ENCODE measurements at regions not wholly inside any gene's neighbourhood (a gene's known extent, or its start where the extent isn't known, plus 50 kb on each side); places are given as distances from the start of the nearest gene placed in this dataset.

DNA sequence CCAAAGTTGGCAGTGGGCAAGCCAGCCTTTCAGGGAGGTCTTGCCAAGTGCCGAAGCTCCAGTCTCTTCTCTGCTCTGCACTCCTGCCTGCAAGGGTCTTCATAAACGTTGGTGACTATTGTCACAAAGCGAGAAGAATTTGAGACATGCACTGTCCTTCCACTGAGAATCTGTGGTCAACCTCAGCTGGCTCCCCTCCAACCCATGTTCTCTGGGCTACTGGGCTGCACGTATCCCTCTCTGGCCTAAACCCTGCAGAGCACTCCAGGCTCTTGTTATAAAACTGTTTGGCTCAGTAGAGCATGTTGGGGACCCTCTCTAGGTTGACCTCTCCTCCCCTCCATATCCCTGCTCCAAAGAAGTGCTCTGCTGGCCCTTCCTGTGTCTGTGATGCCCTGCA lies 260.4 kb upstream of the NFE2L3 start:
- H2AFZ ChIP-seq (ENCODE audit: low read depth, low read length): no peak overlapping the region
- TF ChIP-seq, protein P1, sequence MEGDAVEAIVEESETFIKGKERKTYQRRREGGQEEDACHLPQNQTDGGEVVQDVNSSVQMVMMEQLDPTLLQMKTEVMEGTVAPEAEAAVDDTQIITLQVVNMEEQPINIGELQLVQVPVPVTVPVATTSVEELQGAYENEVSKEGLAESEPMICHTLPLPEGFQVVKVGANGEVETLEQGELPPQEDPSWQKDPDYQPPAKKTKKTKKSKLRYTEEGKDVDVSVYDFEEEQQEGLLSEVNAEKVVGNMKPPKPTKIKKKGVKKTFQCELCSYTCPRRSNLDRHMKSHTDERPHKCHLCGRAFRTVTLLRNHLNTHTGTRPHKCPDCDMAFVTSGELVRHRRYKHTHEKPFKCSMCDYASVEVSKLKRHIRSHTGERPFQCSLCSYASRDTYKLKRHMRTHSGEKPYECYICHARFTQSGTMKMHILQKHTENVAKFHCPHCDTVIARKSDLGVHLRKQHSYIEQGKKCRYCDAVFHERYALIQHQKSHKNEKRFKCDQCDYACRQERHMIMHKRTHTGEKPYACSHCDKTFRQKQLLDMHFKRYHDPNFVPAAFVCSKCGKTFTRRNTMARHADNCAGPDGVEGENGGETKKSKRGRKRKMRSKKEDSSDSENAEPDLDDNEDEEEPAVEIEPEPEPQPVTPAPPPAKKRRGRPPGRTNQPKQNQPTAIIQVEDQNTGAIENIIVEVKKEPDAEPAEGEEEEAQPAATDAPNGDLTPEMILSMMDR (IDR thresholded peaks at IDR 0.05; ENCODE audit: poor library complexity, severe bottlenecking): no peak
- TF ChIP-seq EP300 (conservative IDR thresholded peaks at IDR 0.05; ENCODE audit: poor library complexity, severe bottlenecking) (no peak), SMC3 (conservative IDR thresholded peaks at IDR 0.05; ENCODE audit: poor library complexity) (no peak), TAF1 (IDR thresholded peaks at IDR 0.05; ENCODE audit: low read depth) (no peak), EZH2 (IDR thresholded peaks at IDR 0.05; ENCODE audit: borderline replicate concordance, insufficient read depth, low read length, poor library complexity, severe bottlenecking) (no peak), RAD21 (conservative IDR thresholded peaks at IDR 0.05) (no peak), POLR2AphosphoS5 (IDR thresholded peaks at IDR 0.05) (no peak), MXI1 (conservative IDR thresholded peaks at IDR 0.05; ENCODE audit: poor library complexity, severe bottlenecking) (no peak)
- TF ChIP-seq, protein P2, sequence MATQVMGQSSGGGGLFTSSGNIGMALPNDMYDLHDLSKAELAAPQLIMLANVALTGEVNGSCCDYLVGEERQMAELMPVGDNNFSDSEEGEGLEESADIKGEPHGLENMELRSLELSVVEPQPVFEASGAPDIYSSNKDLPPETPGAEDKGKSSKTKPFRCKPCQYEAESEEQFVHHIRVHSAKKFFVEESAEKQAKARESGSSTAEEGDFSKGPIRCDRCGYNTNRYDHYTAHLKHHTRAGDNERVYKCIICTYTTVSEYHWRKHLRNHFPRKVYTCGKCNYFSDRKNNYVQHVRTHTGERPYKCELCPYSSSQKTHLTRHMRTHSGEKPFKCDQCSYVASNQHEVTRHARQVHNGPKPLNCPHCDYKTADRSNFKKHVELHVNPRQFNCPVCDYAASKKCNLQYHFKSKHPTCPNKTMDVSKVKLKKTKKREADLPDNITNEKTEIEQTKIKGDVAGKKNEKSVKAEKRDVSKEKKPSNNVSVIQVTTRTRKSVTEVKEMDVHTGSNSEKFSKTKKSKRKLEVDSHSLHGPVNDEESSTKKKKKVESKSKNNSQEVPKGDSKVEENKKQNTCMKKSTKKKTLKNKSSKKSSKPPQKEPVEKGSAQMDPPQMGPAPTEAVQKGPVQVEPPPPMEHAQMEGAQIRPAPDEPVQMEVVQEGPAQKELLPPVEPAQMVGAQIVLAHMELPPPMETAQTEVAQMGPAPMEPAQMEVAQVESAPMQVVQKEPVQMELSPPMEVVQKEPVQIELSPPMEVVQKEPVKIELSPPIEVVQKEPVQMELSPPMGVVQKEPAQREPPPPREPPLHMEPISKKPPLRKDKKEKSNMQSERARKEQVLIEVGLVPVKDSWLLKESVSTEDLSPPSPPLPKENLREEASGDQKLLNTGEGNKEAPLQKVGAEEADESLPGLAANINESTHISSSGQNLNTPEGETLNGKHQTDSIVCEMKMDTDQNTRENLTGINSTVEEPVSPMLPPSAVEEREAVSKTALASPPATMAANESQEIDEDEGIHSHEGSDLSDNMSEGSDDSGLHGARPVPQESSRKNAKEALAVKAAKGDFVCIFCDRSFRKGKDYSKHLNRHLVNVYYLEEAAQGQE (IDR thresholded peaks at IDR 0.05; ENCODE audit: borderline replicate concordance): no peak
- no peaks in the 10 kb centered on the region for H3K9me3 ChIP-seq (ENCODE audit: low read length)
- H3K9ac ChIP-seq (ENCODE audit: low read length): no peak overlapping the region
- peaks cover 13% of the 10 kb centered on the region for H3K27me3 ChIP-seq (ENCODE audit: insufficient read depth, low read depth, low read length)
- H3K27ac ChIP-seq (ENCODE audit: low read length): no peak overlapping the region
- H3K9me2 ChIP-seq (ENCODE audit: insufficient read depth, low read length): no peaks in the 10 kb centered on the region
- H3K36me3 ChIP-seq (ENCODE audit: insufficient read depth, low read length): no peaks in the 10 kb centered on the region
- H3K4me3 ChIP-seq (ENCODE audit: low read length): no peak overlapping the region
- no peaks in the 10 kb centered on the region for H3F3A ChIP-seq (ENCODE audit: insufficient read depth, low read length, poor library complexity, severe bottlenecking)
- no peak overlapping the region for H3K4me2 ChIP-seq (ENCODE audit: low read length)
- H3K79me2 ChIP-seq (replicated peaks; ENCODE audit: insufficient read depth, low read length): no peaks in the 10 kb centered on the region
- H4K20me1 ChIP-seq (ENCODE audit: insufficient read depth): no peaks in the 10 kb centered on the region

DNA sequence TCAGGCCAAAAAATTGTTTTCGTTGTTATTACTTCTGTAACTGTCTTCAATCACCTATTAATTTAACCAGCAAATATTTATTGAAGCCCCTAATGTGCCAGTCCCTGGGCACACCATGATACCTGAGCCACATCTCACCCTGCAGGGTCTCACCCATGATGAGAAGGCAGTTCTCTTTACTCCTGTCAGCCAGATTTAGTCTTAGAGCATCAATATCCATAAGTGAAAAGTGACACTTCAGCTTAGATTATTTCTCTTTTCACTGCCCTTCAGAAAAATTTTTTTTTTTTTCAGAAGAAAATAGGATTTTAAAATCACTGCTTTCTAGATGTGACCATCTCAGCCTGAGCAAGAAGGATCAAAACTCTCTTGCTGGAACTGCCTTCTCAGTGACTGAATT lies 258.6 kb upstream of the NFE2L3 start:
- Histone ChIP-seq H3K79me2 (replicated peaks; ENCODE audit: insufficient read depth, low read length) (no peaks in the 10 kb centered on the region), H2AFZ (ENCODE audit: low read depth, low read length) (peak overlapping the region; percentile 85), H3K27me3 (ENCODE audit: insufficient read depth, low read depth, low read length) (peaks cover 13% of the 10 kb centered on the region), H3K9me2 (ENCODE audit: insufficient read depth, low read length) (no peaks in the 10 kb centered on the region), H3K9ac (ENCODE audit: low read length) (no peak overlapping the region), H3K36me3 (ENCODE audit: insufficient read depth, low read length) (no peaks in the 10 kb centered on the region), H3K4me2 (ENCODE audit: low read length) (no peak overlapping the region), H3K4me3 (ENCODE audit: low read length) (no peak overlapping the region), H4K20me1 (ENCODE audit: insufficient read depth) (no peaks in the 10 kb centered on the region), H3K9me3 (ENCODE audit: low read length) (no peaks in the 10 kb centered on the region), H3F3A (ENCODE audit: insufficient read depth, low read length, poor library complexity, severe bottlenecking) (no peaks in the 10 kb centered on the region), H3K27ac (ENCODE audit: low read length) (no peak overlapping the region)
- TF ChIP-seq EP300 (conservative IDR thresholded peaks at IDR 0.05; ENCODE audit: poor library complexity, severe bottlenecking) (no peak), TAF1 (IDR thresholded peaks at IDR 0.05; ENCODE audit: low read depth) (no peak), EZH2 (IDR thresholded peaks at IDR 0.05; ENCODE audit: borderline replicate concordance, insufficient read depth, low read length, poor library complexity, severe bottlenecking) (no peak), MXI1 (conservative IDR thresholded peaks at IDR 0.05; ENCODE audit: poor library complexity, severe bottlenecking) (no peak), SMC3 (conservative IDR thresholded peaks at IDR 0.05; ENCODE audit: poor library complexity) (no peak)
- TF ChIP-seq, protein P1 (IDR thresholded peaks at IDR 0.05; ENCODE audit: poor library complexity, severe bottlenecking): no peak
- TF ChIP-seq, protein P2 (IDR thresholded peaks at IDR 0.05; ENCODE audit: borderline replicate concordance): no peak

Data from neural cell (in vitro differentiated cells).